Muscle of arm (tissue), 1 donor: ENCODE measurements at regions not wholly inside any gene's neighbourhood (a gene's known extent, or its start where the extent isn't known, plus 50 kb on each side); places are given as distances from the start of the nearest gene placed in this dataset.
"Not testable (repeated sequence)": the region's sequence is repeated elsewhere in the genome, so short reads cannot be mapped to it uniquely, and the experiment has no call there.

Experiments used
- DNase-seq: peaks from one replicate; pipeline ENCODE4 v3.0.0-alpha.2; 2013

- DNase-seq, result not testable (repeated sequence)
Measured at GRCh38 chr1:146282807-146283526, 54.1 kb upstream of the NOTCH2NLA start.

- not testable (repeated sequence) for DNase-seq
Measured at GRCh38 chr1:146281522-146281921, 52.7 kb upstream of the NOTCH2NLA start.

GRCh38 chr1:146278758-146279157 lies 49.9 kb upstream of the NOTCH2NLA start:
- DNase-seq, result not testable (repeated sequence)
